Parathyroid adenoma (tissue), 2 donors: ENCODE measurements at regions not wholly inside any gene's neighbourhood (a gene's known extent, or its start where the extent isn't known, plus 50 kb on each side); places are given as distances from the start of the nearest gene placed in this dataset.

Source experiments
- H2AFZ ChIP-seq: fragments of 300-600 bp; sonication (generic); one replicate; pipeline ENCODE4 v1.7.0; 2017; ENCODE audit warnings: antibody characterized with exemption, mild to moderate bottlenecking
- H3K27ac ChIP-seq: fragments of 300-600 bp; sonication (generic); one replicate; pipeline ENCODE4 v1.7.0; 2017
- H3K27me3 ChIP-seq: fragments of 300-600 bp; sonication (generic); one replicate; pipeline ENCODE4 v1.7.0; 2017; ENCODE audit warnings: low read length; ENCODE audit not compliant: control insufficient read depth, insufficient read depth
- H3K36me3 ChIP-seq: fragments of 300-600 bp; sonication (generic); one replicate; pipeline ENCODE4 v1.7.0; 2017; ENCODE audit warnings: low read length; ENCODE audit not compliant: control insufficient read depth, insufficient read depth
- H3K4me1 ChIP-seq: fragments of 300-600 bp; sonication (generic); one replicate; pipeline ENCODE4 v1.7.0; 2017; ENCODE audit warnings: control low read depth
- H3K4me2 ChIP-seq: fragments of 300-600 bp; sonication (generic); one replicate; pipeline ENCODE4 v1.7.0; 2017; ENCODE audit warnings: low read length
- H3K4me3 ChIP-seq: fragments of 300-600 bp; sonication (generic); one replicate; pipeline ENCODE4 v1.7.0; 2017; ENCODE audit warnings: low read depth, low read length
- H3K79me2 ChIP-seq: fragments of 300-600 bp; sonication (generic); one replicate; pipeline ENCODE4 v1.7.0; 2017; ENCODE audit warnings: control low read depth
- H3K9ac ChIP-seq: fragments of 300-600 bp; sonication (generic); one replicate; pipeline ENCODE4 v1.7.0; 2017; ENCODE audit warnings: mild to moderate bottlenecking
- H3K9me3 ChIP-seq: fragments of 300-600 bp; sonication (generic); one replicate; pipeline ENCODE4 v1.7.0; 2017; ENCODE audit warnings: low read length; ENCODE audit not compliant: control insufficient read depth
- TF ChIP-seq, protein P1 (sequence below): fragments of 300-600 bp; sonication (generic); IDR thresholded peaks from one replicate; pipeline ENCODE4 v1.7.0; 2017; ENCODE audit warnings: antibody characterized with exemption, mild to moderate bottlenecking
- donor health status: primary hyperparathyroidism.

DNA sequence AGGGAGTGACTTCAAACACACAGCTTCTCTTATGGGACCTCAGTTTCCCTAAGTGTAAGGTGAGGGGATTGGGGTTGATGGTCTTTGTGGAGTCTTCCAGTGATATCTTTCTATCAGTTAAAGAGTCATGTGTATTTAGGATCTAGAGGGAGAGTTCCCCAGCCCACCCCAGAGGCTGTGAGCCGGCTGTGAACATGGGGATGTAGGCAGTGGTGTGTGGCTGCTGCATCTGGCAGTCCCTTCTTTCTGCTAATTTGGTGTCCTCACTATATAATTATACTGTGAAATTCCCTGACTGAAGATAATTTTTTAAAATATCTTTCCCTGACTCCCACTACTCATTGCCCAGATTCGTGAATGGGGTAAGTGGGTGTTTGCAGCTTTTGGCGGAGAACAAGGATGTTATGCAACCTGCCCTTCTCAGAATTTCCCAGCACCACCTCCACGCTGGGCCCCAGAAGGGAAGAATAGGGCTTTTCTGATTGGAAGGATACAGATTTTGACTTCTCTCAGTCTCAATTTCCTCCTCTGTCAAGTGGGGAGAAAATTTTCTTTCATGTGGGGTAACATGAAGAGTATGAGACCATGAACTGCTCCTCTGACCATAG lies 79.0 kb upstream of the RASGRF1 start:
- Histone ChIP-seq H3K27ac (no peak overlapping the region), H3K9me3 (no peaks in the 10 kb centered on the region), H3K4me2 (no peak overlapping the region)

DNA sequence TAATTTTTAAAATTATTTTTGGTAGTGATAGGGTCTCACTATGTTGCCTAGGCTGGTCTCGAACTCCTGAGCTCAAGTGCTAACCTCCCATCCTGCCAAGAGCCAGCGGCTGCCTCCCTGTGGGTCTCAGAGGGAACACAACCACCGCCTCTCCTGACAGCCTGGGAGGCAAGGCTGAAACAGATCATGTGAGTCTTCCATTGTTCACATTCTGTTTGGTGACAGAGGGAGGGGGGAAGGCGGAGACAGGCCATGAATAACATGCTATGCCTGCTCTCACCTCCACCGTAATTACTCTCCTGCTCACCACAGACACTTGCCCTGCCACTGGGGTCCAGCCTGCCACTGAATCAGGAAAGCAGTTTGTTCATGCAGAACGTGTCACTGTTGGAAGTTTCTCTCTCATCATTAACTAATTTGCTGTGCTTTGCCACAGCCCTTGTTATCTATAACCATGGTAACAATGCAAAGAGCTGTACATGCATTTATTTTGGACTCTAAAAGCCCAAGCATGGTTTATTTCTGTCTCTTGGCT lies 78.4 kb upstream of the RASGRF1 start:
- Histone ChIP-seq H3K9me3 (no peaks in the 10 kb centered on the region), H3K27ac (no peak overlapping the region), H3K4me2 (no peak overlapping the region), H3K36me3 (no peaks in the 10 kb centered on the region), H3K4me3 (no peak overlapping the region), H2AFZ (no peak overlapping the region), H3K4me1 (no peaks in the 10 kb centered on the region), H3K79me2 (no peaks in the 10 kb centered on the region), H3K9ac (no peak overlapping the region), H3K27me3 (no peaks in the 10 kb centered on the region)
- TF ChIP-seq, protein P1, sequence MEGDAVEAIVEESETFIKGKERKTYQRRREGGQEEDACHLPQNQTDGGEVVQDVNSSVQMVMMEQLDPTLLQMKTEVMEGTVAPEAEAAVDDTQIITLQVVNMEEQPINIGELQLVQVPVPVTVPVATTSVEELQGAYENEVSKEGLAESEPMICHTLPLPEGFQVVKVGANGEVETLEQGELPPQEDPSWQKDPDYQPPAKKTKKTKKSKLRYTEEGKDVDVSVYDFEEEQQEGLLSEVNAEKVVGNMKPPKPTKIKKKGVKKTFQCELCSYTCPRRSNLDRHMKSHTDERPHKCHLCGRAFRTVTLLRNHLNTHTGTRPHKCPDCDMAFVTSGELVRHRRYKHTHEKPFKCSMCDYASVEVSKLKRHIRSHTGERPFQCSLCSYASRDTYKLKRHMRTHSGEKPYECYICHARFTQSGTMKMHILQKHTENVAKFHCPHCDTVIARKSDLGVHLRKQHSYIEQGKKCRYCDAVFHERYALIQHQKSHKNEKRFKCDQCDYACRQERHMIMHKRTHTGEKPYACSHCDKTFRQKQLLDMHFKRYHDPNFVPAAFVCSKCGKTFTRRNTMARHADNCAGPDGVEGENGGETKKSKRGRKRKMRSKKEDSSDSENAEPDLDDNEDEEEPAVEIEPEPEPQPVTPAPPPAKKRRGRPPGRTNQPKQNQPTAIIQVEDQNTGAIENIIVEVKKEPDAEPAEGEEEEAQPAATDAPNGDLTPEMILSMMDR: no peak

More for the DNA sequence above, 79.0 kb upstream of the RASGRF1 start:
- H3K9ac ChIP-seq: no peak overlapping the region
- H3K4me3 ChIP-seq: no peak overlapping the region
- no peaks in the 10 kb centered on the region for H3K36me3 ChIP-seq
- TF ChIP-seq, protein P1: no peak
- H3K79me2 ChIP-seq: no peaks in the 10 kb centered on the region
- no peaks in the 10 kb centered on the region for H3K27me3 ChIP-seq
- H2AFZ ChIP-seq: no peak overlapping the region
- no peaks in the 10 kb centered on the region for H3K4me1 ChIP-seq

DNA sequence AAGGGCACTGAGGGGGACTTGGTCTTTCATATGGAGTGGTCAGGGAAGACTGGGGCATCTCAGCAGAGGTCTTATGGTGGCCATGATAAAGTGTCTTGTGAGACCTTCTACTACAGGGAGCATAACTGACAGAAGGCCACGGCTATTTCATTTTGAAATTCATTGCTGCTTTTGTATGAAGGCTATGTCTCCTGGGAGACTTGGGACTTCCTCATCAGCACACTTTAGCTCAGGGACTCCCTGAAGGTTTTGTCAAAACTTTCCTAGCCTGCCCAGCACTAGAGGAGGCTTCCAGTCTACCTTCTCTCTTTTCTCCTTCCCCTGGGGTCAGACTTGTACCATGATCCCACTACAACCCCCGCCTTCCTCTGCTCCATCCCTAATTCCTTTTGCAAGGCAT lies 77.2 kb upstream of the RASGRF1 start:
- H3K27me3 ChIP-seq: no peaks in the 10 kb centered on the region
- TF ChIP-seq, protein P1: no peak
- H3K36me3 ChIP-seq: no peaks in the 10 kb centered on the region
- H3K9ac ChIP-seq: no peak overlapping the region
- no peak overlapping the region for H3K4me2 ChIP-seq
- no peaks in the 10 kb centered on the region for H3K79me2 ChIP-seq
- no peak overlapping the region for H3K27ac ChIP-seq
- no peak overlapping the region for H3K4me3 ChIP-seq
- H3K9me3 ChIP-seq: no peaks in the 10 kb centered on the region
- no peaks in the 10 kb centered on the region for H3K4me1 ChIP-seq
- no peak overlapping the region for H2AFZ ChIP-seq

DNA sequence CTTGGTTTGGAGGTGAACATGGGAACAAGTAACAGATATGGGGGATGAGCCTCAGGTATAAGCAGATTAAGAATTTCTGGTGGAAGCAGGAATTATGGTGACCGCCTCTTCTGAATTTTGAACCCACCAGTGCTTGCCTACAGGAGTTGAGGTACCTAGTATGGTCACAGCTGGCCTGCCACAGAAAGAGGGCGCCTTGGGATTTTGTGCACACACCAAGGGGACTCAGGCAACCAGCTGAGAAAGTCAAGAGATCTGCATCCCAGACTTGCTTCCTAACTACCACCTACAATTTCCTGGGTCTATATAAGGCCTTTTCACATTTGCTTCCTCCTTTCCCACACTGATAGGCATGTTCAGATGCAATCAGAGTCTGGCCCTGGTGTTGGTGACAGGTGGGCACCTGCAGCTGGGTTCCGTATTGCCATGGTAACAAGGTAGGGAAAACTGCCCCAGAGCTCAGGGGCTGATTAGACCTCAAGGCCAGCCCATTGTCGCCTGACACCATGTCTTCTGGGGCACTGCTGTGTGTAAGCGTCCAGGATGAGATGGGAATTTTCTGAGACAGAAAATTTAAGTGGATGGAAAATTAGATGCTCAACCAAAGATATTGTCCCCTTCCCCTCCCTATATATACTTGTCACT lies 75.9 kb upstream of the RASGRF1 start:
- no peaks in the 10 kb centered on the region for H3K36me3 ChIP-seq
- TF ChIP-seq, protein P1: no peak
- H3K9ac ChIP-seq: no peak overlapping the region
- no peak overlapping the region for H3K4me2 ChIP-seq
- no peak overlapping the region for H3K27ac ChIP-seq
- no peaks in the 10 kb centered on the region for H3K27me3 ChIP-seq
- no peak overlapping the region for H3K4me3 ChIP-seq
- H3K9me3 ChIP-seq: no peaks in the 10 kb centered on the region
- H3K79me2 ChIP-seq: no peaks in the 10 kb centered on the region
- no peak overlapping the region for H2AFZ ChIP-seq
- H3K4me1 ChIP-seq: no peaks in the 10 kb centered on the region
